GM12872 (cell line): ENCODE measurements at regions not wholly inside any gene's neighbourhood (a gene's known extent, or its start where the extent isn't known, plus 50 kb on each side); places are given as distances from the start of the nearest gene placed in this dataset.

Experiments
- CTCF ChIP-seq: IDR thresholded peaks from 3 replicates; pipeline ENCODE4 v1.5.1; 2011; ENCODE audit warnings: low read depth, mild to moderate bottlenecking, low read length, moderate library complexity; ENCODE audit not compliant: insufficient read depth

- TF ChIP-seq CTCF = no peak
These were observed 53.9 kb upstream of the PICALM start for GRCh38 chr11:86122773-86123172.

GRCh38 chr11:86120807-86121206 lies 51.9 kb upstream of the PICALM start:
- no peak for TF ChIP-seq CTCF

- no peak for TF ChIP-seq CTCF
These were observed 51.0 kb upstream of the PICALM start for GRCh38 chr11:86119906-86120305.

GRCh38 chr11:86119077-86119476 lies 50.2 kb upstream of the PICALM start:
- TF ChIP-seq CTCF = no peak
